HG03135 (cell line): ENCODE measurements at regions not wholly inside any gene's neighbourhood (a gene's known extent, or its start where the extent isn't known, plus 50 kb on each side); places are given as distances from the start of the nearest gene placed in this dataset.
"Not testable (repeated sequence)": the region's sequence is repeated elsewhere in the genome, so short reads cannot be mapped to it uniquely, and the experiment has no call there.

Source experiments
- ATAC-seq: cut with Tn5 transposase; IDR thresholded peaks from one replicate; pipeline ENCODE4 v1.9.1; 2021; ENCODE audit warnings: mild to moderate bottlenecking, moderate library complexity; ENCODE audit not compliant: unreplicated experiment

- ATAC-seq: no peak
Measured at GRCh38 chr4:188650516-188650915, 511.3 kb downstream of the TRIML1 start.

- ATAC-seq: no peak
Measured at GRCh38 chr4:188657365-188657764, 518.1 kb downstream of the TRIML1 start.

DNA sequence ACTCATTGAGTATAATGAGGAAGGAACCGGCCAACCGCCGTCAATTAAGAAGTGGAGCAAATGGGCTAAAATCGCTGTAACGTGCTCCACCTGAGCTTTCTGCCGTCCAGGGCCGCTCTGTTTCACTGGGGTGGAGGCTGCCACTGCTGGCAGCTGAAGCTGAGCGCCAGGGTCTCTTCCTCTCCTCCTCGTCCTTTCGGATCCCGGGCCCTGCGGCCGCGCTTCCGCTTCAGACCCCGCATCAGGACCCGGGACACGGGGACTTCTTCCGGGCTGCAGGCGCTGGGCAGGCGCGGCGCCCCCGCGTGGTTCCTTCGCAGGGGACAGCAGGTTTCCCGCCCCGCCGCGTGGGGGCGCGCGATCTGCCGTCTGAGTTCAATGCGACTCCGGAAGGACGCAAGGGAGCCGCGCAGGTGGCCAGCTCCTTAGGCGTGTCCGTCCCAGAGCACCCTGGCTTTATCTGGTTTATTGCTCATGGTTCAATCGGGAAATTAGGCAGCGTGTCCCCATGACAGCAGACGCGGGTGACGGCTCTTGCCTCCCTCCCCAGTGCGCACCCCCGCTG, 519.8 kb downstream of the TRIML1 start:
- ATAC-seq: no peak

- no peak for ATAC-seq
Measured at GRCh38 chr4:188660796-188661195, 521.6 kb downstream of the TRIML1 start.

DNA sequence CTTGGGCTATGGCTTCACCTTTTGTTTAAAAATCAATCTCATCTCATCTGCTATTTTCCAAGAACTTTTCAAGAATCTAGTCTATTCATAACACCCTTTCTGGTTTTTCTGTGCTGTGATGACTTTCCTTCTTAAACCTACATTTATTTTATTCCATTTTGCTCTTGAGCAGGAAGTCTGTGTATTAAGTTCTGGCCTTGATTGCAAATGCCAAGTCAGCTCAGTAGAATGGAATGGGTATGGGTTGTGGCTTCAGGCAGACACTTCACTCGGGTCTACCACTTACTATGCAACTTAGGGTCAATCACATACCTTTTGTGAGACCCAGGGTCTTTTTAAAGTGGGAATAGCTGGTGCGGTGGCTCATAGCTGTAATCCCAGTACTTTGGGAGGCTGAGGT, 522.3 kb downstream of the TRIML1 start:
- no peak for ATAC-seq

DNA sequence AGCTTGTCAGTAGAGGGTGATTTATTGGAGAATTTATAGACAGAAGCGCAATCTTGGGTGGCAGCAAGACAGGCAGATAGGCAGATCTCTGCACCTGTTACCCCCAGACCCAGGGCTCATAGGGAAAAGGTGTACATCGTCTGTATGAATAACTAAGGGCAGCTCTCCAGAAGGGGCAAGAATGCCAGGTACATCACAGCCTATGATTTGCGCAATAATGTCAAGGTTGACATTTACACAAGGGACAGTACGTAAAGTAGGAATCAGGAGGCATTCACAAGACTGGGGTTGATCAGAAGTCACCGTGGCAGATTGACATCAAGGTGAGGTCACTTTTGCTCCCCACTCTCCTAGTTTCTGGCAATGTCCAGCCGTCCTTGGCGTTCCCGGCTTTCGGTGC, 524.1 kb downstream of the TRIML1 start:
- no peak for ATAC-seq

- no peak for ATAC-seq
Measured at GRCh38 chr4:188665491-188666457, 526.5 kb downstream of the TRIML1 start.

GRCh38 chr4:188678691-188679090, 539.5 kb downstream of the TRIML1 start:
- not testable (repeated sequence) for ATAC-seq

DNA sequence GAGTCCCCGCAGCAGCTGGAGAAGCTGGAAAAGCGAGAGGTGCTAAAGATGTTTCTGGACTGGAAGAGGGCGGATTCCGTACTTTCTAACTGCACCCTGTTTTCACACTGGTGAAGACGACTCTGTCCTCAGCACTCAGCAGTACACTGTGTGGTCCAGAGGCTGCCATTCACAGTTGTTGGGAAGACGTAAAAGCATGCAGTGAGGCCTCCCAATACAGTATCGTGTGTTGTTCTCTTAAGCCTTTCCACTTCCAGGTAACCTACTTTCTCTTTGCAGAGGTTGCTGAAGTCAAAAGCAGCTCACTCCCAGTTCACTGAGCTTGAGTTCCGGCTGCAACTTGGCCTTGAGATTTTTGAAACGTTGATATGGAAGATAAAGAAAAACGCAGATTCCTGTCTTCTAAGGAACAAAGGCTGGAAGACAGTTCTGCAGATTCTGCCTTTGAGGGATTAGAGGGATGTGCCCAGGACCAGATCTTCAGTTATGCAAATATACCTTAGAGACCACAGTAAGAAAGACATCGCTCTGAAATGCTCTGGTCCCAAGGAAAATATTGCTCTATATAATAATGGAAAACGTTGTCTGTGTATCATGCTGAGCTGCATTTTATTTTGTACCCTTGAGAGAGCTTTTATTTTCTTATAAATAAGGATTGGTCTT, 540.9 kb downstream of the TRIML1 start:
- no peak for ATAC-seq

DNA sequence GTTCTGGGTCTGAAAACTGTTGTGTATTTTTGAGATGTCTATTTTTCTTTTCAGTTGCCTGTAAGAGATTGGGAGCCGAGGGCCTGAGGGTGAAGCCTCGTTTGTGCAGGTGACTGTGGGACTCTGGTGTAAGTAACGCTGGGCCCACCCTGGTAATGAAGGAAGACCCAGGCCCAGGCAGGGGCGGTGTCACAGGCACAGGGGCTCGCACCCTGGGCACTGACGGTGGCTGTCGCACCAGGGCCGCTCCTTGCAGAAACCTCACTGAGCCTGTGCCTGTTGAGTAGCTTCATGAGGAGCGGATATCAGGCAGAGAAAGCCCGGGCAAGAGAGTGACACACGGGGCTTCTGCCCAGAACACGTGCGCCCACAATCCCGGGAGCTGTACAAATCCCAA, 541.4 kb downstream of the TRIML1 start:
- ATAC-seq: no peak

GRCh38 chr4:188682321-188682720, 543.1 kb downstream of the TRIML1 start:
- no peak for ATAC-seq

DNA sequence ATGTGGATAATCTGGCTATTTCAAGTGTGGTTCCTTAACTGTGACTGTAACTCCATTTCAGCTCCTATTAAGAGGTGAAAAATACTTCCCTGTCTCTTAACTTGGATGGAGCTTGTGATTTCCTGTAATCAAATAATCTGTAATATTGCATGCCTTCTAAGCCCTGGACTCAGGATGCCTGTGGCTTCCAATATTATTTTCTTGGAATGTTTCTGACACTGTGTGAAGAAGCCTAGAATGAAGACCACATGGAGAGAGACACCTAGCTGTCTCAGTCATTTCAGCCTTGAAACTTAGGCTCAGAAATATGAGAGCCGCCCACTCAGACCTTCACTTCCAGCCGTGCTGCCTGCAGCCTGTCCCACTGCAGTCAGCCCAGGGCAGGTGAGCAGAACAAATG, 544.3 kb downstream of the TRIML1 start:
- no peak for ATAC-seq

- no peak for ATAC-seq
Measured at GRCh38 chr4:188688956-188689355, 549.7 kb downstream of the TRIML1 start.

DNA sequence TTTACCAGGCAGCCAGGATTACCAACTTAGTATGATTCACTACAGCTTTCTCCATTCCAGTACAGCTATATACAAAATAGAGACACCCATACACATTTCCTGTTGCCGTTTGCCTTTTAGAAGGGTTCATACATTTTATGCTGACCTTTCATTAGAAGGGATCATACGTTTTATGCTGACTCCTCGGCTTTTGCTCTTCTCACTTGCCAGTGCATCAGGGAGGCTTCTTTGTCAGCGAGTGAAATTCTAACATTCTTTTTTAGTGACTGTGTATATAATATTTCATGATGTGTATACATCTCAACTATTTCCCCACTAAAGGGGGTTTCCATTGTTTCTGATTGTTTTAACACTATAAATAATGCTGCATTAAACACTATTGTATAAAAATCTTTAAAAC, 552.6 kb downstream of the TRIML1 start:
- ATAC-seq: no peak

- no peak for ATAC-seq
Measured at GRCh38 chr4:188695261-188695660, 556.0 kb downstream of the TRIML1 start.

DNA sequence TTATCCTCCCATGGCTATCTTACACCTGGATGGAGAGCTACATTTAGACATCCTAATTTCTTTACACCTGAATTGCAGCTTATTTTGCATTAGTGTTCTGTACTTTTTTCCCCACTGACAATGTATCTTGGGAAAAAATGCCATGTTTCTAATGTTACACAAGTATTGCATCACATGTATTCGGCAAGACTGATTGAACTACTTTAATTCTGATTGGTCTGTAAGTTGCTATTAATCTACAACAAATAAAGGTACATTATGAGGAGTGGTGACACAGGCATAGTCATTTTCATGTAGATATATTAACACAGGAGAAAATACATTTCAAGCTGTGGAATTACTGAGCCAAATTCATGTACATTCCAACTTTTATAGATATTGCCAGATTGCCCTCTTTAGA, 558.0 kb downstream of the TRIML1 start:
- no peak for ATAC-seq

DNA sequence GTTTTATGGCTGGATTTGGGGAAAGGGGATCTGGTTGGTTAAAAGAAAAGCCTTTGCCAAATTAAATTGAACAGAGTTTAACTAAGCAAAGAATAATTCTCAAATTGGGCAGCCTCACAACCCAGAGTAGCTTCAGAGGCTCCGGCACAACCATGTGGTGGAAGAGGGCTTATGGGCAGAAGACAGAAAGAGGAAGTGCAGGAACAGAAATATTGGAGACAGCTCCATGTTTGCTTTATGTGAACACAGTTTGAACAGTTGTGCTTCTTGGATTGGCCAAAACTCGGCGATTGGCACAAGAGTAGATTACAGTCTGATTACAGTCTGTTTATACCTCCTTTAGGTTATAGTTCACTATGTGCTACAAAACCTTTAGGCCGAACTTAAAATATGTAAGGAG, 562.7 kb downstream of the TRIML1 start:
- ATAC-seq: no peak

- ATAC-seq: no peak
Measured at GRCh38 chr4:188704288-188704687, 565.0 kb downstream of the TRIML1 start.

DNA sequence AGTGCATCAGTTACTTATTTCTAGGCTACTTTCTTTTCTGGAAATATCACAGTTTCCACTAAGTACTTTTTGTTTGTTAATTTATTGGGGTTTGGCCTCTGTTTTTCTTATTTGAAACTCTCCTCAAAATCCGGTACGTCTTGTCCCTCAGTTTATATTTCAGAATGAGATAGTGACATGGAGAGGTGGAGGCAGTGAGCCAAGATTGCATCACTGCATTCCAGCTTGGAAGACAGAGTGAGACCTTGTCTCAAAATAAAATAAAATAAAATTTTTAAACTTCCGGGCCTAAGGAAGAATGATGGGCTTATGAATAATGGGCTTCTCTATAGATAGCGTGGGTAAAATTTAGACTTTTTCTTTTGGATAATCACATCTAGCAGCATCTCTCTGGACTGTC, 567.8 kb downstream of the TRIML1 start:
- ATAC-seq: no peak

DNA sequence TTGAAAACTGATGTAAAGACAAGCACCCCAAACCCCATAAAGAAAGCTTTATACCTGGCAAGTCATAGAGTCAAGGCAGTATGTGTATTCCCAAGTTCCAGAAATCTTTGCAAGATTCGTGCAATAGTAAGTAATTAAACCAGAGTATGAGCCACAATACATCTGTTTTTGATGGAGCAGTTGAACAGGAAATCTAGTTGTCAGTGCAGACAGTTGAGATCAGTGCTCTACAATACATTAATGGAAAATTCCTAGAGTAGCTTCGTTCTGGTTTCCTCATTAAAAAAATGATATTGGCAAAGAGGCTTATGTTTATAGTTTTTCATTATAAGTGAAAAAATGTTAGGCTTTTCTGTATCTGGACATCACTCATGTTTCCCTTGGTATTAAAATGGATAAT, 575.3 kb downstream of the TRIML1 start:
- no peak for ATAC-seq

- ATAC-seq: no peak
Measured at GRCh38 chr4:188714907-188715306, 575.7 kb downstream of the TRIML1 start.

GRCh38 chr4:188717661-188718060, 578.4 kb downstream of the TRIML1 start:
- ATAC-seq: no peak
